Small intestine (tissue), 7 donors: ENCODE measurements at regions not wholly inside any gene's neighbourhood (a gene's known extent, or its start where the extent isn't known, plus 50 kb on each side); places are given as distances from the start of the nearest gene placed in this dataset.
A peak's percentile ranks its signal among the peaks of the same experiment; 100 is the strongest.

ENCODE experiments used
- DNase-seq, 2 donors: peaks; one replicate each; pipeline versions ENCODE4 v3.0.0 to v3.0.0-alpha.2; 2013
- FAIRE-seq: peaks from 2 replicates; lab custom pipeline; 2012; peaks lifted over from hg19 to GRCh38; lab: Jason Lieb, UNC
- H3K27ac ChIP-seq, 3 donors: one replicate each; pipeline ENCODE4 v1.5.1; 2013; ENCODE audit warnings: low read length in 2 of 3, mild to moderate bottlenecking in 2 of 3, control low read depth in 1 of 3, inconsistent platforms in 1 of 3, low read depth in 1 of 3, moderate library complexity in 1 of 3
- H3K27me3 ChIP-seq, 3 donors: one replicate each; pipeline ENCODE4 v1.6.1; 2013; ENCODE audit warnings: low read length in 3 of 3, inconsistent platforms in 1 of 3; ENCODE audit not compliant: control insufficient read depth in 3 of 3, insufficient read depth in 3 of 3
- H3K36me3 ChIP-seq, 3 donors: one replicate each; pipeline ENCODE4 v1.6.1; 2013; ENCODE audit warnings: low read length in 3 of 3, inconsistent platforms in 1 of 3, low read depth in 1 of 3, mild to moderate bottlenecking in 1 of 3, moderate library complexity in 1 of 3; ENCODE audit not compliant: control insufficient read depth in 3 of 3, insufficient read depth in 2 of 3
- H3K4me1 ChIP-seq, 3 donors: one replicate each; pipeline ENCODE4 v1.6.1; 2013; ENCODE audit warnings: low read length in 2 of 3, inconsistent platforms in 1 of 3, low read depth in 1 of 3, mild to moderate bottlenecking in 1 of 3, moderate library complexity in 1 of 3; ENCODE audit not compliant: control insufficient read depth in 3 of 3, insufficient read depth in 2 of 3
- H3K4me3 ChIP-seq, 3 donors: one replicate each; pipeline ENCODE4 v1.5.1; 2013; ENCODE audit warnings: low read length in 3 of 3, control low read depth in 1 of 3, inconsistent platforms in 1 of 3, low read depth in 1 of 3, mild to moderate bottlenecking in 1 of 3, moderate library complexity in 1 of 3
- H3K9me3 ChIP-seq, 2 donors: one replicate each; pipeline ENCODE4 v1.6.1; 2013; ENCODE audit warnings: low read depth in 1 of 2, low read length in 1 of 2; ENCODE audit not compliant: control insufficient read depth in 2 of 2, insufficient read depth in 1 of 2
- WGBS, 3 donors: extraction: QIAGEN DNeasy Blood & Tissue Kit; methylation state at CpG; one replicate each; pipeline ENCODE4 v1.1.7; 2013; 5-methylcytosine and 5-hydroxymethylcytosine counted together
- donor health status: healthy with polysubstance abuse.
- donor health status: control.
- donor health status: control.
- donor health status: Bipolar disorder and iron deficiency.
- donor health status: healthy.

GRCh38 chr22:49606562-49607290, 220.9 kb downstream of the BRD1 start:
- DNase-seq = no peak
- Histone ChIP-seq H3K4me3 (no peak overlapping the region), H3K9me3 (no peaks in the 10 kb centered on the region), H3K27me3 (no peaks in the 10 kb centered on the region), H3K4me1 (no peaks in the 10 kb centered on the region), H3K36me3 (no peaks in the 10 kb centered on the region), H3K27ac (no peak overlapping the region)
- no peak for FAIRE-seq
- 85 to 90% (median 86%) methylated on average over 18 of the region's 18 CpGs for WGBS, 3 donors

DNA sequence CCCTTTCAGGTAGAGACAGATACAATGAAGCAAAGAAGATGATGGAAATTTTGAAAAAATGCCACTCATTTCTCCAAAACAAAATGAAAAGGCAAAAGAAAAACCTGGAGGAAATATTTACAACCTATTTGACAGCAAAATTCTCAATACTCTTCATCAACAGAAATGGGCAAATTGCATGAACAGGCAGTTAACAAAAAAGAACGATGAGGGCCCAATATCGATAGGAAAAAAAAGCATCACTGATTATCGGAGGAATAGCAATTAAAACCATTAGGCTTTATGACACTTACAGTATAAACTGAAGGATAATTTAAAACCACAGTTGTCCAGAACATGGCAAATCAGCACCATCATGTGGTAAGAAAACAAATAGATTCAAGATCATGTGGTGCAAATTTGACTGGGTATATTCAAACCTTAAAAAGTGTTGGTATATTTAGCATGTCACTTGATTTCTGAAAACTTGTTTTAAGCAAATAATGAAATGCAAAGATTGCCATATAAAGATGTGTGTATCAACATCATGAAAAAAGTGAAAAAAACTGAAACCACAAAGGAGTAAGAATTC, 222.9 kb downstream of the BRD1 start:
- H3K9me3 ChIP-seq = no peaks in the 10 kb centered on the region
- no peaks in the 10 kb centered on the region for H3K4me1 ChIP-seq
- no peaks in the 10 kb centered on the region for H3K27me3 ChIP-seq
- no peak for DNase-seq
- no peaks in the 10 kb centered on the region for H3K36me3 ChIP-seq
- 95 to 96% (median 95%) methylated on average over 3 of the region's 3 CpGs for WGBS, 3 donors
- H3K4me3 ChIP-seq = no peak overlapping the region
- FAIRE-seq = no peak
- H3K27ac ChIP-seq = no peak overlapping the region

DNA sequence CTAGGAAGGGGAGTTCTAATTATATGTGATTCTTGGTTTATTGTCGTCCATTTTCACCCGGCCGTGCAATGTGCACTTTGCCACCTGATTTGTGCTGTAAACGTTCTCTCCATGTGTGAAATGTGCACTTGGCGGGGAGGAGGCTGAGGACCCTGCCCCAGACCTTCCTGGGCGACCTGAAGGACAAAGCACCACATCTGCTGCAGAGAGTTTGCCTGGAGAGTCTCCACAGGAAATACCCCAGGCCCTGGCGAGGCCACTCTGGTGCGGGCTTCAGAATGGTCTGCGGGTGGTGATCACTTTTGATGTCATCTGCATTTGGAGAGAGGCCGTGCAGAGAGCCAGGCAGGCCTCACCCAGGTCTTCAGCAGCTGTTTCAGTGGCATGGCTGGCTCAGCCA, 224.7 kb downstream of the BRD1 start:
- Histone ChIP-seq H3K27ac (no peak overlapping the region), H3K27me3 (no peaks in the 10 kb centered on the region), H3K36me3 (no peaks in the 10 kb centered on the region), H3K9me3 (no peaks in the 10 kb centered on the region), H3K4me1 (no peaks in the 10 kb centered on the region), H3K4me3 (no peak overlapping the region)
- no peak for DNase-seq
- 75 to 83% (median 77%) methylated on average over 10 of the region's 10 CpGs for WGBS, 3 donors
- no peak for FAIRE-seq

DNA sequence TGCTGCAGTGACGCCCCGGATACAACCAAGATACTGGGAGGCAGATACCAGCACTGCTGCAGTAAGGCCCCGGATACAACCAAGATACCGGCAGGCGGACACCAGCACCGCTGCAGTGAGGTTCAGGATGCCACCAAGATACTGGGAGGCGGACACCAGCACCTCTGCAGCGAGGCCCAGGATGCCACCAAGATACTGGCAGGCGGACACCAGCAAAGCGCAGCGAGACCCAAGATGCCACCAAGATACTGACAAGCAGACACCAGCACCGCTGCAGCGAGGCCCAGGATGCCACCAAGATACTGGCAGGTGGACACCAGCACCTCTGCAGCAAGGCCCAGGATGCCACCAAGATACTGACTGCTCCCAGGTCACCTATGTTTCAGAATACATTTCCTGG, 225.2 kb downstream of the BRD1 start:
- Histone ChIP-seq H3K27ac (no peak overlapping the region), H3K36me3 (no peaks in the 10 kb centered on the region), H3K27me3 (no peaks in the 10 kb centered on the region), H3K4me1 (no peaks in the 10 kb centered on the region), H3K4me3 (no peak overlapping the region), H3K9me3 (no peaks in the 10 kb centered on the region)
- DNase-seq (no peak), FAIRE-seq (no peak)
- WGBS, 3 donors = 92 to 96% (median 94%) methylated on average over 13 of the region's 13 CpGs

DNA sequence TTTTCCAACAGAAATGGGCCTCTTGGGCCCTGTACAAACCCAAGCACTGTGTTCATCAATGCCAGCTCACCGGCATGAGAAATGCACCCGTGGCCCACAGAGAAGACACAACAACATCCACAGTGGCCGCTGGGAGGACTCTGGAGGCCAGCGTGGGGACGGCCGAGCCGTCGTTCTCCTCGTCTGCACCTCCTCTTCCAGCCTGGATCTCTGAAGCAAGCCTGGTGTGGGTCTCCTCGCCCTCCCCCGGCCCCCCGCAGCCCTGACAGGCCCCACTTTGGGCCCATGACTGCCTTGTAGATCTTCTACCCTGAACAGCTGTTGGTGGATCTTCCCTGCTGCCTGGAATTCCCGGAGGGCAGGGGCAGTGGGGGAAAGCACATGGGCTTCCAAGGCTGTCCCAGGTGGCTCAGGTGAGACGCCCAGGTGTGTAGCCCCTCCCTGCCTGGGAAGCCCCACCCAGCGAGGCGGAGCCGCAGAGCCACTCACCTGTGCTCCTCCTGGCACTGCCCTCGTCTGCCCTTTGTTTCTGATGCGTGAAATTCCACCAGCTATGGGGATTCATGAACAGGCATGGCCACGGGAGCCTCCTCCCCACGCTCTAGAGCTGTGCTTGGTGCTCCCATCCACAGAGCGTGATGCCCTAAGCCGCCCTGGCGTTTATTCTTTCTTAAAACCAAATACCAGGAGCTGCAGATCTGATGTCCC, 225.9 kb downstream of the BRD1 start:
- H3K36me3 ChIP-seq = no peaks in the 10 kb centered on the region
- DNase-seq (no peak), FAIRE-seq (no peak)
- H3K9me3 ChIP-seq = no peaks in the 10 kb centered on the region
- H3K4me1 ChIP-seq = no peaks in the 10 kb centered on the region
- H3K27me3 ChIP-seq = no peaks in the 10 kb centered on the region
- no peak overlapping the region for H3K27ac ChIP-seq
- WGBS, 3 donors = 76 to 89% (median 77%) methylated on average over 23 to 24 of the region's 24 CpGs
- H3K4me3 ChIP-seq = no peak overlapping the region

GRCh38 chr22:49600891-49601431, 226.7 kb downstream of the BRD1 start:
- no peaks in the 10 kb centered on the region for H3K4me1 ChIP-seq
- H3K36me3 ChIP-seq = no peaks in the 10 kb centered on the region
- DNase-seq (peak in 1 of 2 donors; percentile 11), FAIRE-seq (no peak)
- 69 to 80% (median 70%) methylated on average over 13 of the region's 13 CpGs for WGBS, 3 donors
- H3K4me3 ChIP-seq = no peak overlapping the region
- H3K27ac ChIP-seq = no peak overlapping the region
- no peaks in the 10 kb centered on the region for H3K9me3 ChIP-seq
- no peaks in the 10 kb centered on the region for H3K27me3 ChIP-seq

DNA sequence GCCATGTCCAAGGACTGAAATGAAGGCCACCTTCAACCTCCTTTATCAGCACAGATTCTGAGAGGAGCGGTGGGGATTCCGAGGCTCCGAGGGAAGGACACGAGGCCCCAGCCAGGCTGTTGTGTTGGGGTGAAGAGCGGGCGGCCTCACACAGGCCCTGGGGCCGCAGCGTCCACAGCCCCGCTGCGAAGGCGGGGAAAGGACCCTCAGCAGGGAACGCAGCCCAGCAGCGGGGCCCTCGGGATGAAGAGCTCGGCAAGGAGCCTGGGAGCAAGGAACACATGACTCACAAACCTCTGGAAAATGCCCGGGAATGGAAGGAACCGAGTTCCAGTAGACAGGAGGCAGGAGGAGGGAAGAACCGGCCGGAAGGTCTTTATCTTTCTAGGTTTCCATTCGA, 227.2 kb downstream of the BRD1 start:
- Histone ChIP-seq H3K27ac (no peak overlapping the region), H3K4me1 (no peaks in the 10 kb centered on the region), H3K27me3 (no peaks in the 10 kb centered on the region), H3K9me3 (no peaks in the 10 kb centered on the region), H3K4me3 (no peak overlapping the region), H3K36me3 (no peaks in the 10 kb centered on the region)
- 82 to 90% (median 88%) methylated on average over 20 of the region's 20 CpGs for WGBS, 3 donors
- DNase-seq = no peak
- no peak for FAIRE-seq

- WGBS, 3 donors = 76 to 87% (median 78%) methylated on average over 25 of the region's 25 CpGs
- FAIRE-seq (no peak), DNase-seq (no peak)
- Histone ChIP-seq H3K27me3 (no peaks in the 10 kb centered on the region), H3K4me3 (no peak overlapping the region), H3K4me1 (no peaks in the 10 kb centered on the region), H3K9me3 (no peaks in the 10 kb centered on the region), H3K36me3 (no peaks in the 10 kb centered on the region), H3K27ac (no peak overlapping the region)
Measured at GRCh38 chr22:49599691-49600455, 227.8 kb downstream of the BRD1 start.
